Testis (tissue), 2 donors: ENCODE measurements at regions not wholly inside any gene's neighbourhood (a gene's known extent, or its start where the extent isn't known, plus 50 kb on each side); places are given as distances from the start of the nearest gene placed in this dataset.

Experiments used
- DNase-seq: peaks from one replicate; pipeline ENCODE4 v3.0.0-alpha.2; 2019
- H3K27ac ChIP-seq, 2 donors: fragments of 200-600 bp; sonication (generic); one replicate each; pipeline ENCODE4 v1.5.1; 2019
- H3K27me3 ChIP-seq: fragments of 200-600 bp; sonication (generic); one replicate; pipeline ENCODE4 v1.5.1; 2019
- H3K36me3 ChIP-seq: fragments of 200-600 bp; sonication (generic); one replicate; pipeline ENCODE4 v1.5.1; 2017; ENCODE audit warnings: low read depth; ENCODE audit errors: missing control alignments
- H3K4me1 ChIP-seq: fragments of 200-600 bp; sonication (generic); one replicate; pipeline ENCODE4 v1.5.1; 2019
- H3K4me3 ChIP-seq, 2 donors: fragments of 200-600 bp; sonication (generic); one replicate each; pipeline ENCODE4 v1.5.1; 2017 to 2019
- H3K9me3 ChIP-seq: fragments of 200-600 bp; sonication (generic); one replicate; pipeline ENCODE4 v1.5.1; 2017
- POLR2A ChIP-seq: fragments of 450-650 bp; IDR thresholded peaks from one replicate; pipeline ENCODE4 v1.6.1; 2017; ENCODE audit warnings: antibody characterized with exemption, mild to moderate bottlenecking, moderate library complexity
- WGBS, 2 donors: methylation state at CpG; one replicate each; pipeline ENCODE4 v1.1.5; 2018; 5-methylcytosine and 5-hydroxymethylcytosine counted together
- intact Hi-C: fragments of 100-400 bp; cut with DNase I; formaldehyde crosslinking; loops from one replicate; pipeline ENCODE4 v1.15.1; 2023; ENCODE audit warnings: low total_unique reads
- TF ChIP-seq, protein P1 (sequence below), 3 experiments: fragments of 450-650 bp in 2 of 3; fragments of 200-600 bp in 1 of 3; sonication (generic) in 1 of 3; IDR thresholded peaks; one replicate each; pipeline ENCODE4 v1.5.1; 2016 to 2019; ENCODE audit warnings: antibody characterized with exemption in 3 of 3, mild to moderate bottlenecking in 2 of 3, moderate library complexity in 1 of 3

DNA sequence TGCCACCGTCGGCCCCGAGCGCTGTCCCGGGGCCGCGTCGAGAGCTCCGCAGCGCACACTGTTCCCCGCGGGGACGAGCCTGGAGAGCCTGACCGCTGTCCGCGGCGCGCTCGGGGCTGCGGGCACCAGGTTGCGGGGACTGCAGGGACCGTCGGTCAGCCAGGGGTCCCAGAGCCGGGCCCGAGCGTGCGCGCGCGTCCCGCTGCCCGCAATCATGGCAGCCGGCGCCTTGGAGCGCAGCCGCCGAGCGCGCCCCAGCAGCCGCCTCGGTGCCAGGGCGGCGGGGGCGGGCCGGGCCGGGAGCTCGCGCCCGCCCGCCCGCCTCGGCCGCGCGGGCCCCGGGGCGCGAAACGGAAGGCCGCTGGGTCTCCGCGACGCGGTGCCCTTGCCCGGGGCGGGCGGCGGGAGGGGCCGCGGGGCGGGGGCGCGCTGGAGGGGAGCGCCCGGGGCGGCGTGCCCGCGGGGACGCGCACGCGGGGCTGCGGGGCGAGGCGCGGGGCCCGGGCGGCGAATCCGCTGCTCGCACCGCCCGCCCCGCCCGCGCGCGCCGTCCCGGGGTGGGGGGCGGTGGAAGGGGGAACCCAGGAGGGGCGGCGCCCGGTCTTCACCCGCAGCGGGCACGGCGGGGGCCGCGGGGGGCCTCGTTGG, 79.4 kb upstream of the PPARA start:
- Histone ChIP-seq H3K9me3 (no peaks in the 10 kb centered on the region), H3K4me3 (peak overlapping the region; percentile 80 to 96), H3K27me3 (no peaks in the 10 kb centered on the region), H3K36me3 (no peaks in the 10 kb centered on the region), H3K27ac (peak overlapping the region; percentile 98 to 100), H3K4me1 (peaks cover 26% of the 10 kb centered on the region)
- peak; percentile 72 for DNase-seq
- TF ChIP-seq POLR2A, result no peak
- TF ChIP-seq, protein P1, sequence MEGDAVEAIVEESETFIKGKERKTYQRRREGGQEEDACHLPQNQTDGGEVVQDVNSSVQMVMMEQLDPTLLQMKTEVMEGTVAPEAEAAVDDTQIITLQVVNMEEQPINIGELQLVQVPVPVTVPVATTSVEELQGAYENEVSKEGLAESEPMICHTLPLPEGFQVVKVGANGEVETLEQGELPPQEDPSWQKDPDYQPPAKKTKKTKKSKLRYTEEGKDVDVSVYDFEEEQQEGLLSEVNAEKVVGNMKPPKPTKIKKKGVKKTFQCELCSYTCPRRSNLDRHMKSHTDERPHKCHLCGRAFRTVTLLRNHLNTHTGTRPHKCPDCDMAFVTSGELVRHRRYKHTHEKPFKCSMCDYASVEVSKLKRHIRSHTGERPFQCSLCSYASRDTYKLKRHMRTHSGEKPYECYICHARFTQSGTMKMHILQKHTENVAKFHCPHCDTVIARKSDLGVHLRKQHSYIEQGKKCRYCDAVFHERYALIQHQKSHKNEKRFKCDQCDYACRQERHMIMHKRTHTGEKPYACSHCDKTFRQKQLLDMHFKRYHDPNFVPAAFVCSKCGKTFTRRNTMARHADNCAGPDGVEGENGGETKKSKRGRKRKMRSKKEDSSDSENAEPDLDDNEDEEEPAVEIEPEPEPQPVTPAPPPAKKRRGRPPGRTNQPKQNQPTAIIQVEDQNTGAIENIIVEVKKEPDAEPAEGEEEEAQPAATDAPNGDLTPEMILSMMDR (IDR thresholded peaks at IDR 0.05), result no peak
- WGBS, 2 donors, result 0% methylated on average over 6 of the region's 112 CpGs; no CpG with 5 or more reads in 1 of the 2 donors
- intact Hi-C loops, result no loop called here

DNA sequence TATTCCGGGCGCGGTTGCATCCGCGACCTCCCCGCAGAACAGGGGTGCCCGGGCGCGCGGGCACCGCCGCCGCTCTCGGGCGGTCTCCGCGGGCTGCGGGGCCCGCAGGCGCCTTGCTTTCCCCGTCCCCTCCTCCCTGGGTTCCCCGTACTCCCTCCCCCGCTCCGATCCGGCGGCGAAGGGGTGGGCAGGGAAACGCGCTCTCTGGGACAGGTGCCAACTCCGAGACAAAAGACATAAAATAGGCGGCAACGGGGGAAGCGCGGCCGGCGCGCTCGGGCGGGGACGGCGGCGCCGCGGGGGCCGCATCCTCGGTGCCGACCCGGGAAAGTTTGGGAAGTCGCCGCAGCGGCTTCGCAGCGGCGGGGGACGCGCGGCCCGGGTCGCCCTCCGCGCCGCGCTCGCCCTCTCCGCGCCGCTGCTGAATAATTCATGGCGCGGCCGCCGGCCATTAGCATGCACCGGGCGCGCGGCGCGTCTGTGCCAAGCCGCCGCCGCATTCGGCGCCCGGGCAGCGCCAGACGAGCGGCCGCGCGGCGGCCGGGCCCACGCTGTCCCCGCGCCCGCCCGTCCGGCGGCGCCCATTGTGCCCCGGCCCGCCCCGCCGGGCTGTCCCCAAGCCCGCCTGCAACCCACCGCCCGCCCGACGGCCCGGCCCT, 78.7 kb upstream of the PPARA start:
- Histone ChIP-seq H3K36me3 (no peaks in the 10 kb centered on the region), H3K4me1 (peaks cover 28% of the 10 kb centered on the region), H3K4me3 (peak overlapping the region; percentile 80 to 86), H3K27me3 (no peaks in the 10 kb centered on the region), H3K9me3 (no peaks in the 10 kb centered on the region), H3K27ac (peak overlapping the region; percentile 97 to 98)
- 1% methylated on average over 83 of the region's 109 CpGs; no CpG with 5 or more reads in 1 of the 2 donors for WGBS, 2 donors
- intact Hi-C loops, result no loop called here
- TF ChIP-seq, protein P1 (IDR thresholded peaks at IDR 0.05), result no peak
- peak; percentile 14 for TF ChIP-seq POLR2A
- peak; percentile 94 for DNase-seq

DNA sequence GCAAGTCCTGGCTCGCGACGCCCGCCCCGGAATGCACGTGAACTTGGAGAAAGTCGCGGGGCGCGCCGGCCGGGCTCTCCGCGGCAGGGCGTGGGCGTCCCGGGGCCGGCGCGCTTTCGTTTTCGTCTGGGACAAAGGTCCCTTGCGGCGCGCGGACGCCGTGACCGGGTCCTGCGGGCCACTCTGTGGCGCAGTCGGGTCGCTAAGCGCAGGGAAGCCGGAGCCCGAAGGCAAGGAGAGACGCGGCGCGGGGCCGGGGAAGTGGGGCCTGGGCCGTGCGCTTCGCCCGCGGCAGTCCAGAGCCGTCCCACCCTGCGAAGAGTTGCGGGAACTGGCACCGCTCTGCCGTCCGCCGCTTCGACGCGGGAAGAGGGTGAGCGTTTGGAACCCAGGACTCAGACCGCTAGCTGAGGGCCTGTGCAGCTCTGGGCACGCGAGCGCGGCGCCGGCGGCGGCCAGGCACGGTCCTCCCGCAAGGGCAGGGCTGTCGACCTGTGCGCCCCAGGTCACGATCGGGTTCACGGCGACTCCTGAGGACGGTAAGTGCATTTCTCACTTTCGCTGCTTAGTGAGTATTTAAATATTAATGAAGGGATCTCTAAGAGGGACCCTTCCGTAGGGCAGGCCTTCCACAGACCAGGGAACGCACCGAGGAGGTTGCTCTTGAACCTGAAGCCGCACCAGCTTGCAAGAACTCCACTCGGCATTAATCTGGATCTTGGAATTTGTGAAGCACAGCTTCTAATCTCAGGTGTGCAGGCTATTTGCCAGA, 78.0 kb upstream of the PPARA start:
- no peaks in the 10 kb centered on the region for H3K27me3 ChIP-seq
- peaks cover 30% of the 10 kb centered on the region for H3K4me1 ChIP-seq
- DNase-seq, result peak; percentile 44
- no peaks in the 10 kb centered on the region for H3K9me3 ChIP-seq
- H3K4me3 ChIP-seq, result peak overlapping the region; percentile 80 to 86
- H3K36me3 ChIP-seq, result no peaks in the 10 kb centered on the region
- intact Hi-C loops, result no loop called here
- peak overlapping the region; percentile 97 to 98 for H3K27ac ChIP-seq
- TF ChIP-seq, protein P1 (IDR thresholded peaks at IDR 0.05), result no peak
- no peak for TF ChIP-seq POLR2A
- 0% methylated on average over 12 to 28 of the region's 81 CpGs for WGBS, 2 donors

DNA sequence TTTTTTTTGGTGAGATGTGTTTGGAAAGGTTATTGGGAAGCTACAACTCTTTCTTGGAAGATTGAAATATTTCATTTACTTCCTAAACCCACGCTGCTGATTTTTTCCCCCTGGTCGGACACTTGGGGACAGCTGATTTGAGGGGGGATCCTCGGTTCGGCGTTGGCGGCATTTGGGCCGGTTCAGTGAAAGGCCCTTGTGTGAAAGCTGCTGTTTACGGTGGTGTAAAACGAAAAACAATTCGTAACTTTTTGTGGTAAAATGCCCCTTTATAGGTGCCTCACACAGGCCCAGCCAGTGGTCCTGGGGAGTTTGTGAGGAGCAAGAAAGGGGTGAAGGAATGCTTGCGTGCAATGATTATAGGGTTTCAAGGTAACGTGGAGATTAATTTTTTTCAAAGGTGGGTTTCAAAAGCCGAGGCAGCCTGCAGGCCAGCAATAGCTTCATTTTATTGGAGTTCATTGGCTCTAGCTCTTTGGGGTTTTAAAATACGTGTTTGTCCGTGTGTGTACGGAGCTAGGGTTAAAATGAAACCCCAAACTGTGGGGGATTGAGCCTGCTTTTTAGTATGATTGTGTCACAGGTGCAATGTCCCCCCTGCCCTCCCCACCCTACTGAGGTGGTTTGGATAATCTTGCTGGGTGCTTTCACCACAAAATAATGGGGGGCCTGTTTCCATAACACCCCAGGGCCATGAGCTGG, 77.2 kb upstream of the PPARA start:
- TF ChIP-seq, protein P1 (IDR thresholded peaks at IDR 0.05), result no peak
- TF ChIP-seq POLR2A, result no peak
- 1 to 5% methylated on average over 16 of the region's 16 CpGs for WGBS, 2 donors
- H3K4me1 ChIP-seq, result peaks cover 37% of the 10 kb centered on the region

More for the DNA sequence above, 77.2 kb upstream of the PPARA start:
- Histone ChIP-seq H3K36me3 (no peaks in the 10 kb centered on the region), H3K4me3 (peak overlapping the region; percentile 80 to 86), H3K27ac (peak overlapping the region; percentile 97 to 98), H3K27me3 (no peaks in the 10 kb centered on the region), H3K9me3 (no peaks in the 10 kb centered on the region)
- DNase-seq, result peak; percentile 14
- intact Hi-C loops, result no loop called here
